CD4-positive, alpha-beta memory T cell (primary cell): ENCODE measurements at regions not wholly inside any gene's neighbourhood (a gene's known extent, or its start where the extent isn't known, plus 50 kb on each side); places are given as distances from the start of the nearest gene placed in this dataset.

ENCODE experiments used
- CTCF ChIA-PET: fragments of 350-600 bp; sonication (Branson Sonifier 250); formaldehyde crosslinking; loops from one replicate; lab custom pipeline; 2021; ENCODE audit warnings: inconsistent platforms; ENCODE audit not compliant: partially characterized antibody; lab: Charles Lee
- POLR2A ChIA-PET: fragments of 350-600 bp; sonication (Branson Sonifier 250); formaldehyde crosslinking; loops from one replicate; lab custom pipeline; 2021; ENCODE audit not compliant: partially characterized antibody; lab: Charles Lee
- DNase-seq, 5 donors: peaks; one replicate each; pipeline versions ENCODE4 v3.0.0 to v3.0.0-alpha.2; 2020 to 2022; ENCODE audit warnings: mixed read lengths in 1 of 5
- H3K27ac ChIP-seq: one replicate; pipeline ENCODE4 v1.7.0; 2013; ENCODE audit warnings: low read depth, low read length
- H3K27me3 ChIP-seq: 2 replicates; pipeline ENCODE4 v1.7.0; 2013; ENCODE audit warnings: mild to moderate bottlenecking, low read length, moderate library complexity; ENCODE audit not compliant: insufficient read depth
- H3K36me3 ChIP-seq: 2 replicates; pipeline ENCODE4 v1.7.0; 2013; ENCODE audit warnings: mild to moderate bottlenecking, low read length, moderate library complexity; ENCODE audit not compliant: insufficient read depth
- H3K4me1 ChIP-seq: 2 replicates; pipeline ENCODE4 v1.7.0; 2013; ENCODE audit warnings: mild to moderate bottlenecking, low read length, moderate library complexity; ENCODE audit not compliant: insufficient read depth
- H3K4me3 ChIP-seq, 2 donors: one replicate each; pipeline ENCODE4 v1.7.0; 2013; ENCODE audit warnings: low read length in 2 of 2, mild to moderate bottlenecking in 1 of 2
- H3K9me3 ChIP-seq, 2 donors: one replicate each; pipeline ENCODE4 v1.7.0; 2013; ENCODE audit warnings: low read length in 2 of 2, control low read depth in 1 of 2; ENCODE audit not compliant: control insufficient read depth in 1 of 2
- H3K27ac Mint-ChIP-seq, 7 donors: one replicate each; pipeline ENCODE4 v1.8.0; 2020 to 2021; ENCODE audit warnings: mixed read lengths in 7 of 7, mild to moderate bottlenecking in 6 of 7, inconsistent platforms in 3 of 7, moderate library complexity in 3 of 7
- H3K27me3 Mint-ChIP-seq, 2 donors: one replicate each; pipeline ENCODE4 v1.8.0; 2020 to 2021; ENCODE audit warnings: mixed read lengths in 2 of 2
- H3K36me3 Mint-ChIP-seq, 2 donors: one replicate each; pipeline ENCODE4 v1.8.0; 2020 to 2021; ENCODE audit warnings: mixed read lengths in 2 of 2, inconsistent platforms in 1 of 2, mild to moderate bottlenecking in 1 of 2
- H3K4me1 Mint-ChIP-seq, 4 donors: one replicate each; pipeline ENCODE4 v1.8.0; 2020 to 2021; ENCODE audit warnings: mixed read lengths in 4 of 4, mild to moderate bottlenecking in 1 of 4
- H3K4me3 Mint-ChIP-seq, 8 donors: one replicate each; pipeline ENCODE4 v1.8.0; 2020 to 2021; ENCODE audit warnings: mixed read lengths in 8 of 8, mild to moderate bottlenecking in 7 of 8, moderate library complexity in 6 of 8, inconsistent platforms in 3 of 8
- H3K9me3 Mint-ChIP-seq, 8 donors: one replicate each; pipeline ENCODE4 v1.8.0; 2020 to 2021; ENCODE audit warnings: mixed read lengths in 8 of 8, mild to moderate bottlenecking in 5 of 8, inconsistent platforms in 3 of 8, moderate library complexity in 1 of 8
- intact Hi-C: fragments of 100-400 bp; cut with micrococcal nuclease; formaldehyde crosslinking; loops from one replicate; pipeline ENCODE4 v1.15.1; 2023

DNA sequence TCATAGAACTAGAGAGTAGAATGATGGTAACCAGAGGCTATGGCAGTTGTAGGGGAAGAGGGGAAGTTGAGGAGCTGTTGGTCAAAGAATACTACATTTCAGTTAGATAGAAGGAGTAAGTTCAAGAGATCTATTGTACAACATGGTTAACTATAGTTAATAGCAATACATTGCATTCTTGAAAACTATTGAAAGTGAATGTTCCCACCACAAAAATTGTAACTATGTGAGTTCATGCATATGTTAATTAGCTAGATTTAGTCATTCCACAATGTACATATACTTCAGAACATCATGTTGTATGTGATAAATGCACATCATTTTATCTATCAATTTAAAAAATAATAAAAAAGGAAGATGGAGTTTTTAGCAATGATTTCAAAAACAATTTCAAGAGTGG lies 125.3 kb upstream of the IL15 start:
- no peaks in the 10 kb centered on the region for H3K4me1 ChIP-seq
- no peaks in the 10 kb centered on the region for H3K36me3 ChIP-seq
- ChIA-PET POLR2A (no interaction called here), CTCF (no interaction called here)
- DNase-seq: no peak
- H3K9me3 ChIP-seq: no peaks in the 10 kb centered on the region
- no peaks in the 10 kb centered on the region for H3K27me3 ChIP-seq
- Mint-ChIP-seq H3K9me3 (peaks cover 0 to 9% (median 6%) of the 10 kb centered on the region in 8 donors), H3K4me1 (no peaks in the 10 kb centered on the region), H3K27ac (no peak overlapping the region), H3K27me3 (peaks cover 0 to 1% of the 10 kb centered on the region in 2 donors), H3K4me3 (no peak overlapping the region), H3K36me3 (no peaks in the 10 kb centered on the region)
- H3K27ac ChIP-seq: no peak overlapping the region
- intact Hi-C loops: no loop called here
- no peak overlapping the region for H3K4me3 ChIP-seq

DNA sequence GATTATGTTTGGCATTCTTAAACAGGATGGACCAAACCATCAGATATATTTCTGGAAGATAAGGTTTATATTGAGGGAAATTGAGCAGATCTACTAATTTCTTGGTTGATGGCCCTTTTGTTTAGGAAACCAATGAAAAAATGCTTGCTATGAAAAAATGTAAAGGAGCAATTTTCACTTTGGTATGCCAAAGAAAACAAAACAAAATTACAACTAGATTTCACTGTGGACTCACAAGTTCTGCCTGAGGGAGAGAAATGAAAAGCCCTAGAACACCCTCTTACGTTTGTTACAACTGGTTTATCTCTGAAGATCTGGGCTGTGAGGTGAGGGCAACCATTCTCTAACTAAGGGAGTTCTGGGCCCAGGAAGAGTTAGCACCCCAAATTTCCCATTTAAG lies 122.5 kb upstream of the IL15 start:
- peaks cover 0 to 1% of the 10 kb centered on the region in 2 donors for H3K27me3 Mint-ChIP-seq
- CTCF ChIA-PET: no interaction called here
- intact Hi-C loops: no loop called here

DNA sequence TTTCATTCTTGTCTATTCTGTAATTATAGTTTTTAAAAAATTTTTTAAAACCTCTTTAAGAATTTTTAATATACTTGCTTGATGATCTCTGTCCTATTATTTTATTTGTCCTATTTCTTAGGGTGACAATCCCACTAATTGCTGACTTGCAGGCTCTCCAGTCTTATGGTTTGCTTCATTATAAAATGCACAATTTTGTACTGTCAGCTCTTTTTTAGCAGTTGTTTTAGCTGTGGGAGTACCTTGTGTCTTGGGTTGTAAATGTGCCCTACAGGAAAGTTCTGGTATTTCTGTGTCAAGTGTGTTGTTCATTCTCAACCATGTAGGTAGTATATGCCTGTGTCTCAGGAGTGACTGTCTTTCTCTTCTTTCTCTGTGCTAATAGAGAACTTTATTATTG lies 118.2 kb upstream of the IL15 start:
- POLR2A ChIA-PET: no interaction called here
- DNase-seq: no peak
- no peaks in the 10 kb centered on the region for H3K36me3 Mint-ChIP-seq

More for the DNA sequence above, 122.5 kb upstream of the IL15 start:
- Mint-ChIP-seq H3K4me1 (no peaks in the 10 kb centered on the region), H3K4me3 (no peak overlapping the region), H3K36me3 (no peaks in the 10 kb centered on the region), H3K9me3 (peaks cover 0 to 5% (median 2%) of the 10 kb centered on the region in 8 donors), H3K27ac (no peak overlapping the region)
- DNase-seq: no peak
- Histone ChIP-seq H3K27me3 (no peaks in the 10 kb centered on the region), H3K9me3 (no peaks in the 10 kb centered on the region), H3K36me3 (no peaks in the 10 kb centered on the region), H3K4me3 (no peak overlapping the region), H3K27ac (no peak overlapping the region), H3K4me1 (no peaks in the 10 kb centered on the region)
- POLR2A ChIA-PET: no interaction called here

DNA sequence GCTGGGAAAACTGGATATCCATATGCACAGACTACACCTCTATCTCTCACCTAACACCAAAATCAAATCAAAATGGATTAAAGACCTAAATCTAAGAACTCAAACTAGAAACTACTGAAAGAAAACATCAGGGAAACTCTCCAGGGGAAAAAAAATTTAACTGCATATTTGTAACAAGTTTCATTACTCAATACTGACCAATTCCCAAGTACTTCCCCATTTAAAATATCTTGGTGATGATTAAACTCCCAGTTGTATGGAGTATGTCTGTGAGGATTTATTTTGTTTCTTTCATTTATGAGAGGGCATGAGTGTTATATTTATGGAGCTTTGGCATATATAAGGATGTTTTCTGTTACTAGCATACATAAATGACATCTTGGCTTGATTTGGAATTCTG lies 112.3 kb upstream of the IL15 start:
- DNase-seq: no peak
- Mint-ChIP-seq H3K36me3 (no peaks in the 10 kb centered on the region), H3K9me3 (peaks cover 0 to 15% (median 5%) of the 10 kb centered on the region in 8 donors), H3K4me3 (no peak overlapping the region), H3K4me1 (no peaks in the 10 kb centered on the region), H3K27me3 (peaks cover 0 to 7% of the 10 kb centered on the region in 2 donors), H3K27ac (no peak overlapping the region)
- CTCF ChIA-PET: no interaction called here
- no peaks in the 10 kb centered on the region for H3K9me3 ChIP-seq
- H3K4me3 ChIP-seq: no peak overlapping the region
- H3K27ac ChIP-seq: no peak overlapping the region
- H3K36me3 ChIP-seq: no peaks in the 10 kb centered on the region
- H3K4me1 ChIP-seq: no peaks in the 10 kb centered on the region
- intact Hi-C loops: no loop called here
- H3K27me3 ChIP-seq: no peaks in the 10 kb centered on the region
- POLR2A ChIA-PET: no interaction called here

More for the DNA sequence above, 118.2 kb upstream of the IL15 start:
- H3K36me3 ChIP-seq: no peaks in the 10 kb centered on the region
- CTCF ChIA-PET: no interaction called here
- intact Hi-C loops: no loop called here
- no peak overlapping the region for H3K4me3 ChIP-seq
- peaks cover 0 to 3% of the 10 kb centered on the region in 2 donors for H3K27me3 Mint-ChIP-seq
- peaks cover 0 to 3% (median 0%) of the 10 kb centered on the region in 8 donors for H3K9me3 Mint-ChIP-seq
- no peaks in the 10 kb centered on the region for H3K4me1 Mint-ChIP-seq
- H3K27me3 ChIP-seq: no peaks in the 10 kb centered on the region
- H3K27ac ChIP-seq: no peak overlapping the region
- H3K9me3 ChIP-seq: no peaks in the 10 kb centered on the region
- no peak overlapping the region for H3K27ac Mint-ChIP-seq
- no peaks in the 10 kb centered on the region for H3K4me1 ChIP-seq
- no peak overlapping the region for H3K4me3 Mint-ChIP-seq

DNA sequence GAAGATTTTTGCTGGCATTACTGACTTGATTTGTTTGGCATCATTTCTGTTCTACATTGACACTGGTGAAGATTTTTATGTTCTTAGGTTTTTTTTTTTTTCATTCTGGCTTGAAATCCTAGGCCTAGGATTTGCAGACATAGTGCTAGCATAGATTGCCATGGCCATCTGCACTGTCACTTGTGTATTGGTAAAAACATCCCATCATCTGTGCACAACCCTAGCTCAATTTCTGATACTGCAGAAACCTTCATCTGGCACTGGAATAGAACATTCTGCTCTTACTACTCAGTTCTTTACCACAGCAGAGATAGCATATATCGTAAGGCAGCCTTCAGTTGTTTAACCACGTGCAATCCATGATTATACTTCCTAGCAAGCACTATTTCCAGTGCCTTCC lies 111.5 kb upstream of the IL15 start:
- peaks cover 0 to 7% of the 10 kb centered on the region in 2 donors for H3K27me3 Mint-ChIP-seq
- Histone ChIP-seq H3K27me3 (no peaks in the 10 kb centered on the region), H3K4me1 (no peaks in the 10 kb centered on the region), H3K9me3 (peaks cover 0 to 3% of the 10 kb centered on the region in 2 donors), H3K4me3 (no peak overlapping the region), H3K36me3 (no peaks in the 10 kb centered on the region), H3K27ac (no peak overlapping the region)
- intact Hi-C loops: no loop called here
- POLR2A ChIA-PET: no interaction called here
- CTCF ChIA-PET: no interaction called here
- no peaks in the 10 kb centered on the region for H3K36me3 Mint-ChIP-seq
- DNase-seq: no peak
- no peak overlapping the region for H3K27ac Mint-ChIP-seq
- no peaks in the 10 kb centered on the region for H3K4me1 Mint-ChIP-seq
- peaks cover 0 to 15% (median 6%) of the 10 kb centered on the region in 8 donors for H3K9me3 Mint-ChIP-seq
- H3K4me3 Mint-ChIP-seq: peak overlapping the region in 1 of 8 donors; percentile 8

DNA sequence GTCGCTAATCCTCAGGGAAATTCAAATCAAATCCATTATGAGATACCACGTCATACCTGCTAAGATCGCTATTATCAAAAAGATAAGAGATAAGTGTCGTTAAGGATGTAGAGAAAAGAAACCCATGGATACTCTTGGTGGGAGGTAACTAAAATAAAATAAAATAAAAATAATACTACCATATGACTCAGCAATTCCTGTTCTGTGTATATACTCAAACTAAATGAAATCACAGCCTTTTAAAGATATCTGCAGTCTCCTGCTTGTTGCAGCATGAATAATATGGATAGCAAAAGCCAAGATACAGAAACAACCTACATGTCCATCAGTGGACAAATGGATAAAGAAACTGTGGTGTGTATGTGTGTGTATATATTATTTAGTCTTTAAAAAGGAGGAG lies 105.8 kb upstream of the IL15 start:
- Histone ChIP-seq H3K4me1 (no peaks in the 10 kb centered on the region), H3K4me3 (no peak overlapping the region), H3K9me3 (peaks cover 0 to 3% of the 10 kb centered on the region in 2 donors), H3K27ac (no peak overlapping the region), H3K27me3 (no peaks in the 10 kb centered on the region), H3K36me3 (no peaks in the 10 kb centered on the region)
- Mint-ChIP-seq H3K27ac (no peak overlapping the region), H3K9me3 (peaks cover 0 to 15% (median 9%) of the 10 kb centered on the region in 8 donors), H3K4me3 (no peak overlapping the region), H3K36me3 (no peaks in the 10 kb centered on the region), H3K4me1 (no peaks in the 10 kb centered on the region), H3K27me3 (no peaks in the 10 kb centered on the region)
- intact Hi-C loops: no loop called here
- ChIA-PET POLR2A (no interaction called here), CTCF (no interaction called here)
- DNase-seq: no peak

DNA sequence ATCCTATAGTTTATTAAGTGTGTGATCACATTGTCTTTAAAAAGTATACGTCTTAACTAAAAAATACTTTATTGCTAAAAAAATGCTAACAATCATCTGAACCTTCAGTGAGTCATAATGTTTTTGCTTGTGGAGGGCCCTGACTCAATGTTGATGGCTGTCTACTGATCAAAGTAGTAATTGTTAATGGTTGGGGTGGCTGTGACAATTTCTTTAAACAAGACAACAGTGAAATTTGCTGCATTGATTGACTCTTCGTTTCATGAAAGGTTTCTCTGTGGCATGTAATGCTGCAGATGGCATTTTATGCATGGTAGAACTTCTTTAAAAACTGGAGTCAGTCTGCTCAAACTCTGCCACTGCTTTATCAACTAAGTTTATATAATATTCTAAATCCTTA lies 101.4 kb upstream of the IL15 start:
- Histone ChIP-seq H3K4me3 (no peak overlapping the region), H3K27me3 (no peaks in the 10 kb centered on the region), H3K4me1 (no peaks in the 10 kb centered on the region), H3K36me3 (no peaks in the 10 kb centered on the region), H3K27ac (no peak overlapping the region), H3K9me3 (no peaks in the 10 kb centered on the region)
- intact Hi-C loops: no loop called here
- no peak overlapping the region for H3K4me3 Mint-ChIP-seq
- no peaks in the 10 kb centered on the region for H3K36me3 Mint-ChIP-seq
- no peaks in the 10 kb centered on the region for H3K27me3 Mint-ChIP-seq
- POLR2A ChIA-PET: no interaction called here
- peaks cover 0 to 15% (median 6%) of the 10 kb centered on the region in 8 donors for H3K9me3 Mint-ChIP-seq
- H3K4me1 Mint-ChIP-seq: no peaks in the 10 kb centered on the region
- H3K27ac Mint-ChIP-seq: no peak overlapping the region
- CTCF ChIA-PET: no interaction called here
- no peak for DNase-seq

DNA sequence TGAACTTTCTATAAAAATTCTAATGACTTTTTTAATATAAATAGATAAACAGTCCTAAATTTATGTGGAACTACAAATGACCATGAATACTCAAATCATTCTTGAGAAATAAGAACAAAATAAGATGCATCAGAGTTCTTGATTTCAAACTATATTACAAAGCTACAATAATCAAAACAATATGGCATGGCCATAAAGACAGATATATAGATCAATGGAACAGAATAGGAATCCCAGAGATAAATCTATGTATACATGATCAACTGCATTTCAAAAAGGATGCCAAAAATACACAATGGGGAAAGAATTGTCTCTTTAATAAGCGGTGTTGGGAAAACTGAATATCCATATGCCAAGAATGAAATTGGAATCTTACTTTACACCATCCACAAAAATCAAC lies 98.4 kb upstream of the IL15 start:
- no peaks in the 10 kb centered on the region for H3K27me3 Mint-ChIP-seq
- POLR2A ChIA-PET: no interaction called here

More for the DNA sequence above, 98.4 kb upstream of the IL15 start:
- Histone ChIP-seq H3K36me3 (no peaks in the 10 kb centered on the region), H3K4me1 (no peaks in the 10 kb centered on the region), H3K27me3 (no peaks in the 10 kb centered on the region), H3K9me3 (no peaks in the 10 kb centered on the region), H3K4me3 (no peak overlapping the region), H3K27ac (no peak overlapping the region)
- intact Hi-C loops: no loop called here
- CTCF ChIA-PET: no interaction called here
- H3K4me1 Mint-ChIP-seq: no peaks in the 10 kb centered on the region
- no peaks in the 10 kb centered on the region for H3K36me3 Mint-ChIP-seq
- peaks cover 0 to 15% (median 3%) of the 10 kb centered on the region in 8 donors for H3K9me3 Mint-ChIP-seq
- no peak overlapping the region for H3K4me3 Mint-ChIP-seq
- no peak overlapping the region for H3K27ac Mint-ChIP-seq
- DNase-seq: no peak
